Astrocyte (in vitro differentiated cells and primary cell): ENCODE measurements at regions not wholly inside any gene's neighbourhood (a gene's known extent, or its start where the extent isn't known, plus 50 kb on each side); places are given as distances from the start of the nearest gene placed in this dataset.

Source experiments
- DNase-seq: peaks from one replicate; pipeline ENCODE4 v3.0.0-alpha.2; 2010; ENCODE audit warnings: low read depth
- FAIRE-seq: peaks from 2 replicates; lab custom pipeline; 2011; peaks lifted over from hg19 to GRCh38; lab: Jason Lieb, UNC
- H2AFZ ChIP-seq: 2 replicates; pipeline ENCODE4 v1.6.0; 2012; ENCODE audit warnings: low read depth, low read length, inconsistent platforms
- H3K27ac ChIP-seq: 2 replicates; pipeline ENCODE4 v1.5.1; 2011; ENCODE audit warnings: low read depth, low read length, inconsistent platforms
- H3K27me3 ChIP-seq: 2 replicates; pipeline ENCODE4 v1.6.0; 2011; ENCODE audit warnings: low read length, inconsistent platforms; ENCODE audit not compliant: insufficient read depth
- H3K36me3 ChIP-seq: 2 replicates; pipeline ENCODE4 v1.5.1; 2011; ENCODE audit warnings: low read length, inconsistent platforms; ENCODE audit not compliant: insufficient read depth
- H3K4me1 ChIP-seq: 2 replicates; pipeline ENCODE4 v1.5.1; 2011; ENCODE audit warnings: low read length, inconsistent platforms; ENCODE audit not compliant: insufficient read depth
- H3K4me2 ChIP-seq: 2 replicates; pipeline ENCODE4 v1.6.0; 2012; ENCODE audit warnings: low read length, inconsistent platforms
- H3K4me3 ChIP-seq: 2 replicates; pipeline ENCODE4 v1.5.1; 2011; ENCODE audit warnings: low read depth, mild to moderate bottlenecking, low read length, inconsistent platforms; ENCODE audit not compliant: insufficient read depth
- H3K79me2 ChIP-seq: 2 replicates; pipeline ENCODE4 v1.6.0; 2012; ENCODE audit warnings: mild to moderate bottlenecking, low read length, inconsistent platforms; ENCODE audit not compliant: insufficient read depth
- H3K9ac ChIP-seq: 2 replicates; pipeline ENCODE4 v1.6.0; 2012; ENCODE audit warnings: mild to moderate bottlenecking, low read length, inconsistent platforms
- H3K9me3 ChIP-seq: 2 replicates; pipeline ENCODE4 v1.5.1; 2012; ENCODE audit warnings: low read depth, mild to moderate bottlenecking, low read length, inconsistent platforms; ENCODE audit not compliant: insufficient read depth
- H4K20me1 ChIP-seq: 2 replicates; pipeline ENCODE4 v1.6.0; 2012; ENCODE audit warnings: low read length, inconsistent platforms; ENCODE audit not compliant: insufficient read depth
- H3K27ac Mint-ChIP-seq: one replicate; pipeline ENCODE4 v1.8.0; 2021; ENCODE audit warnings: mild to moderate bottlenecking, mixed read lengths; ENCODE audit not compliant: unreplicated experiment
- H3K27me3 Mint-ChIP-seq: one replicate; pipeline ENCODE4 v1.8.0; 2021; ENCODE audit warnings: low read depth, mixed read lengths; ENCODE audit not compliant: unreplicated experiment
- H3K36me3 Mint-ChIP-seq: one replicate; pipeline ENCODE4 v1.8.0; 2021; ENCODE audit warnings: low read depth, mixed read lengths; ENCODE audit not compliant: unreplicated experiment
- H3K4me1 Mint-ChIP-seq: one replicate; pipeline ENCODE4 v1.8.0; 2021; ENCODE audit warnings: low read depth, mixed read lengths; ENCODE audit not compliant: unreplicated experiment
- H3K4me3 Mint-ChIP-seq: one replicate; pipeline ENCODE4 v1.8.0; 2021; ENCODE audit warnings: mild to moderate bottlenecking, moderate library complexity, mixed read lengths; ENCODE audit not compliant: unreplicated experiment
- H3K9me3 Mint-ChIP-seq: one replicate; pipeline ENCODE4 v1.8.0; 2021; ENCODE audit warnings: mild to moderate bottlenecking, mixed read lengths; ENCODE audit not compliant: unreplicated experiment
- EZH2 ChIP-seq: IDR thresholded peaks from 2 replicates; pipeline ENCODE4 v1.6.1; 2012; ENCODE audit warnings: mild to moderate bottlenecking, low read length, inconsistent platforms; ENCODE audit not compliant: insufficient read depth
- TF ChIP-seq, protein P1 (sequence below): IDR thresholded peaks from 2 replicates; pipeline ENCODE4 v1.5.1; 2011; ENCODE audit warnings: low read depth, mild to moderate bottlenecking, inconsistent platforms, low read length, moderate library complexity; ENCODE audit not compliant: insufficient read depth

DNA sequence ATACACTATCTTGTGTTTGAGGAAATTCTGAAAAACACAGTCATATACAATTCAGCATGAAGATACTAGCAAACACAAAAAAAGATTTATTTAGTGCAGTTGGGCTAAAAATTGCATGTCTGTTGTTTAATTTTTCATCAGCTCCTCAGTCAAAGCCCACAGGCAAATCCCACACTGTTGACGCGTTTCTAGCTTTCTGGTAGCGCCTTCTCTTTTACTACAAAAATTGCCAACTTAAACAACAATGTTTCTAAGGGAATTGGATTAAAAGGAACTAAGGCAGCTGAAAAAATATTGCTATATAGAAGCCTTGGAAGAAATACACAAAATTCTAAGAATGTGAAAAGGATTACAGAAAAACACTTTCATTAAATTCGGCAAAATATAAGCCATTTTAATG lies 196.7 kb upstream of the P2RY1 start:
- no peak for FAIRE-seq
- no peak overlapping the region for H3K27ac Mint-ChIP-seq

DNA sequence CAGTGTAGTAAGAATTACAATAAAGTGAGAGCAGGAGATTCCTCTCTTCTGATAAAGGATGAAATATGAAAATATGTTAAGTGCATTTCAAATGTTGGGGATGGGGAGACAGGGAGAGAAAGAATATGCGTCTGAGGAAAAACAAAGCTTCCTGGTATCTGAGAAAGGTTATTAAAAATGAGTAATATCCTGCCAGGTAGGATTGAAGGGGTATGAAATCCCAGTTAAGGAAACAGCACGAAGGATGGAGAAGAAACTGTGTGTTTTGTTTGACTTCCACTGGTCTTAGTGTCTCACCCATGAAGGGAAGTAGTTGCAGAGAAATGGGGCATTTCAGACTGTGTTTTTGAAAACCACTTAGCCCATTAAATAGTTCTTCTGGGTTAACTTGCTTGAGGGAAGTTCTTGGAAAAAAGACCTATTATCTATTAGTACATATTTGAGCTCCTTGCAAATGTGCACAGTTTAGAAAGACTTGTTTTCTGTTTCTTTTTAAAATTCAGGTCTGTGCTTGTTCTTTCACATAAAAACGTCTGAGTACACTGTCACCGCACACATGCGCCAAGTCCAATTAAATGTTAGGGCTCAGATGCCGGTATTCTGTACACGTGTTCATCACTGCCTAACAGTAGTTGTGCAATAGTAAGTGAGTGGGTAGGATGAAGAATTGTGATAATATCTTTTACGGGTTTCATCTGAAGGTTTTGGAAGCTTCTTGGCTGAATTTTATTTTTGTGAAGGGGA lies 196.1 kb upstream of the P2RY1 start:
- H3K79me2 ChIP-seq, result no peaks in the 10 kb centered on the region
- H3K4me1 ChIP-seq, result no peaks in the 10 kb centered on the region
- no peaks in the 10 kb centered on the region for H3K27me3 ChIP-seq
- H3K27ac Mint-ChIP-seq, result no peak overlapping the region
- H3K4me3 ChIP-seq, result no peak overlapping the region
- H3K36me3 ChIP-seq, result no peaks in the 10 kb centered on the region
- no peaks in the 10 kb centered on the region for H3K36me3 Mint-ChIP-seq
- no peaks in the 10 kb centered on the region for H3K9me3 Mint-ChIP-seq
- H3K9ac ChIP-seq, result no peak overlapping the region
- H2AFZ ChIP-seq, result peak overlapping the region; percentile 35
- H3K9me3 ChIP-seq, result no peaks in the 10 kb centered on the region
- no peaks in the 10 kb centered on the region for H4K20me1 ChIP-seq
- DNase-seq (peak; percentile 16), FAIRE-seq (no peak)
- H3K4me3 Mint-ChIP-seq, result no peak overlapping the region
- no peaks in the 10 kb centered on the region for H3K27me3 Mint-ChIP-seq
- H3K27ac ChIP-seq, result no peak overlapping the region
- H3K4me2 ChIP-seq, result no peak overlapping the region
- TF ChIP-seq EZH2, result no peak
- TF ChIP-seq, protein P1, sequence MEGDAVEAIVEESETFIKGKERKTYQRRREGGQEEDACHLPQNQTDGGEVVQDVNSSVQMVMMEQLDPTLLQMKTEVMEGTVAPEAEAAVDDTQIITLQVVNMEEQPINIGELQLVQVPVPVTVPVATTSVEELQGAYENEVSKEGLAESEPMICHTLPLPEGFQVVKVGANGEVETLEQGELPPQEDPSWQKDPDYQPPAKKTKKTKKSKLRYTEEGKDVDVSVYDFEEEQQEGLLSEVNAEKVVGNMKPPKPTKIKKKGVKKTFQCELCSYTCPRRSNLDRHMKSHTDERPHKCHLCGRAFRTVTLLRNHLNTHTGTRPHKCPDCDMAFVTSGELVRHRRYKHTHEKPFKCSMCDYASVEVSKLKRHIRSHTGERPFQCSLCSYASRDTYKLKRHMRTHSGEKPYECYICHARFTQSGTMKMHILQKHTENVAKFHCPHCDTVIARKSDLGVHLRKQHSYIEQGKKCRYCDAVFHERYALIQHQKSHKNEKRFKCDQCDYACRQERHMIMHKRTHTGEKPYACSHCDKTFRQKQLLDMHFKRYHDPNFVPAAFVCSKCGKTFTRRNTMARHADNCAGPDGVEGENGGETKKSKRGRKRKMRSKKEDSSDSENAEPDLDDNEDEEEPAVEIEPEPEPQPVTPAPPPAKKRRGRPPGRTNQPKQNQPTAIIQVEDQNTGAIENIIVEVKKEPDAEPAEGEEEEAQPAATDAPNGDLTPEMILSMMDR, result no peak
- no peaks in the 10 kb centered on the region for H3K4me1 Mint-ChIP-seq

More for the DNA sequence above, 196.7 kb upstream of the P2RY1 start:
- Histone ChIP-seq H3K9ac (no peak overlapping the region), H3K79me2 (no peaks in the 10 kb centered on the region), H3K4me3 (no peak overlapping the region), H3K36me3 (no peaks in the 10 kb centered on the region), H2AFZ (no peak overlapping the region), H3K4me2 (no peak overlapping the region), H3K27ac (no peak overlapping the region), H4K20me1 (no peaks in the 10 kb centered on the region), H3K9me3 (no peaks in the 10 kb centered on the region), H3K27me3 (no peaks in the 10 kb centered on the region), H3K4me1 (no peaks in the 10 kb centered on the region)
- Mint-ChIP-seq H3K27me3 (no peaks in the 10 kb centered on the region), H3K36me3 (no peaks in the 10 kb centered on the region), H3K4me3 (no peak overlapping the region), H3K4me1 (no peaks in the 10 kb centered on the region), H3K9me3 (no peaks in the 10 kb centered on the region)
- TF ChIP-seq, protein P1, result no peak
- TF ChIP-seq EZH2, result no peak
- DNase-seq, result no peak

DNA sequence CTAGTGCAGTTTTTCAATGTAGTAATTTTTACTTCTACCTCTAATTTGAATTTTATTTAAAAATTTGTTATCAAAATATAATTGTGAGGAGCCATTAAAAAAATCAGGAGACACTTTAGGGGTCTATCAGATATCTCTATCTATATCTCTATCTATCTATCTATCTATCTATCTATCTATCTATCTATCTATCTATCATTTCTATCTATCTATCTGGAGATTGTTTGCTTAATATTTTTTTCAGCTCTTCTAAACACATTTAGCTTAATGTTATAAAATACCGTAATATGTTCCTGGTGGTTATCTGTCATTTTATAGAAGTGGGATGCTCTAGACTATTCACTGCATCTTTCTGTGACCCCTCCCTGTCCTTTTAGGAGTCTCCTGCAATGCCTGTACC lies 193.7 kb upstream of the P2RY1 start:
- Histone ChIP-seq H3K4me2 (no peak overlapping the region), H3K79me2 (no peaks in the 10 kb centered on the region), H3K27ac (no peak overlapping the region), H3K9me3 (no peaks in the 10 kb centered on the region), H3K9ac (no peak overlapping the region), H3K4me3 (no peak overlapping the region), H3K4me1 (no peaks in the 10 kb centered on the region), H3K27me3 (no peaks in the 10 kb centered on the region), H4K20me1 (no peaks in the 10 kb centered on the region), H3K36me3 (no peaks in the 10 kb centered on the region), H2AFZ (no peak overlapping the region)
- FAIRE-seq (no peak), DNase-seq (no peak)
- no peak overlapping the region for H3K27ac Mint-ChIP-seq
- H3K9me3 Mint-ChIP-seq, result peaks cover 2% of the 10 kb centered on the region
- no peak overlapping the region for H3K4me3 Mint-ChIP-seq
- no peaks in the 10 kb centered on the region for H3K27me3 Mint-ChIP-seq
- no peaks in the 10 kb centered on the region for H3K4me1 Mint-ChIP-seq
- no peaks in the 10 kb centered on the region for H3K36me3 Mint-ChIP-seq
- TF ChIP-seq, protein P1, result no peak
- no peak for TF ChIP-seq EZH2
